H1 (cell line): ENCODE measurements at regions not wholly inside any gene's neighbourhood (a gene's known extent, or its start where the extent isn't known, plus 50 kb on each side); places are given as distances from the start of the nearest gene placed in this dataset.

ENCODE experiments used
- CHD7 ChIP-seq: fragments of 300-600 bp; sonication (generic); IDR thresholded peaks from 2 replicates; pipeline ENCODE4 v1.7.1; 2012; ENCODE audit warnings: low read length, moderate library complexity, mild to moderate bottlenecking, inconsistent platforms; ENCODE audit not compliant: insufficient replicate concordance
- CTBP2 ChIP-seq: IDR thresholded peaks from 2 replicates; pipeline ENCODE4 v1.7.0; 2011; ENCODE audit warnings: borderline replicate concordance, mild to moderate bottlenecking, moderate library complexity, mixed read lengths, low read length; ENCODE audit not compliant: insufficient read depth, insufficient read length
- HDAC2 ChIP-seq, 2 experiments: fragments of 300-600 bp in 1 of 2; sonication (generic) in 1 of 2; IDR thresholded peaks; 2 replicates each; pipeline ENCODE4 v1.6.1; 2011 to 2012; ENCODE audit warnings: low read depth in 2 of 2, low read length in 2 of 2, mild to moderate bottlenecking in 2 of 2, moderate library complexity in 2 of 2, borderline replicate concordance in 1 of 2, inconsistent platforms in 1 of 2
- SIN3A ChIP-seq, 2 experiments: IDR thresholded peaks in 1 of 2; conservative IDR thresholded peaks in 1 of 2; 2 replicates each; pipeline ENCODE4 v1.6.1; 2011 to 2012; ENCODE audit warnings: low read length in 2 of 2, improper control_type of control experiment in 1 of 2, low read depth in 1 of 2, mild to moderate bottlenecking in 1 of 2

- TF ChIP-seq CHD7, result no peak
- no peak for TF ChIP-seq HDAC2 (IDR thresholded peaks at IDR 0.05; ENCODE audit: borderline replicate concordance in 1 of 2, low read depth in 2 of 2, low read length in 2 of 2)
- no peak for TF ChIP-seq SIN3A (conservative IDR thresholded peaks at IDR 0.05 in 1 of 2, IDR thresholded peaks at IDR 0.05 in 1 of 2; ENCODE audit: low read depth in 1 of 2, low read length in 2 of 2)
- no peak for TF ChIP-seq CTBP2
These were observed 111.9 kb upstream of the UGP2 start (continued) for GRCh38 chr2:63729831-63730230.
